Loucy (cell line): ENCODE measurements at regions not wholly inside any gene's neighbourhood (a gene's known extent, or its start where the extent isn't known, plus 50 kb on each side); places are given as distances from the start of the nearest gene placed in this dataset.

ENCODE experiments used
- H2AFZ ChIP-seq: fragments of 200-600 bp; sonication (generic); 2 replicates; pipeline ENCODE4 v1.6.0; 2016; ENCODE audit warnings: antibody characterized with exemption, mild to moderate bottlenecking, low read length, moderate library complexity
- H3F3A ChIP-seq: fragments of 200-600 bp; 2 replicates; pipeline ENCODE4 v1.6.0; 2016; ENCODE audit warnings: antibody characterized with exemption, low read depth, mild to moderate bottlenecking
- H3K27me3 ChIP-seq: fragments of 200-600 bp; sonication (generic); 2 replicates; pipeline ENCODE4 v1.6.1; 2014; ENCODE audit warnings: low read length, mild to moderate bottlenecking; ENCODE audit not compliant: insufficient read depth, poor library complexity, severe bottlenecking
- H3K36me3 ChIP-seq: fragments of 200-600 bp; sonication (generic); 2 replicates; pipeline ENCODE4 v1.6.1; 2016; ENCODE audit warnings: low read length; ENCODE audit not compliant: insufficient read depth
- H3K4me1 ChIP-seq: fragments of 200-600 bp; sonication (generic); 2 replicates; pipeline ENCODE4 v1.5.1; 2014; ENCODE audit warnings: low read length, mild to moderate bottlenecking; ENCODE audit not compliant: insufficient read depth, poor library complexity, severe bottlenecking
- H3K4me2 ChIP-seq: fragments of 200-600 bp; sonication (generic); 2 replicates; pipeline ENCODE4 v1.6.0; 2014; ENCODE audit warnings: antibody characterized with exemption, low read length, low read depth, mild to moderate bottlenecking; ENCODE audit not compliant: poor library complexity, severe bottlenecking
- H3K4me3 ChIP-seq: fragments of 200-600 bp; sonication (generic); 2 replicates; pipeline ENCODE4 v1.5.1; 2014; ENCODE audit warnings: low read length, mild to moderate bottlenecking, mixed read lengths; ENCODE audit not compliant: poor library complexity, severe bottlenecking
- H3K79me2 ChIP-seq: fragments of 200-600 bp; sonication (generic); 2 replicates; pipeline ENCODE4 v1.6.1; 2014; ENCODE audit warnings: low read length; ENCODE audit not compliant: insufficient read depth
- H3K9ac ChIP-seq: fragments of 200-600 bp; sonication (generic); 2 replicates; pipeline ENCODE4 v1.6.0; 2014; ENCODE audit warnings: mild to moderate bottlenecking, low read depth, low read length, moderate library complexity; ENCODE audit not compliant: poor library complexity, severe bottlenecking
- H3K9me2 ChIP-seq: fragments of 200-600 bp; sonication (generic); replicated peaks from 2 replicates; pipeline ENCODE4 v1.6.1; 2016; ENCODE audit warnings: low read depth, low read length, mixed read lengths
- H3K9me3 ChIP-seq: fragments of 200-600 bp; sonication (generic); 2 replicates; pipeline ENCODE4 v1.6.1; 2014; ENCODE audit warnings: mild to moderate bottlenecking, antibody characterized with exemption, low read length, low read depth; ENCODE audit not compliant: insufficient read depth
- H4K20me1 ChIP-seq: fragments of 200-600 bp; sonication (generic); 2 replicates; pipeline ENCODE4 v1.6.0; 2014; ENCODE audit warnings: antibody characterized with exemption, low read length, mild to moderate bottlenecking; ENCODE audit not compliant: insufficient read depth, poor library complexity, severe bottlenecking
- EZH2phosphoT487 ChIP-seq: fragments of 200-600 bp; IDR thresholded peaks from 2 replicates; pipeline ENCODE4 v1.6.1; 2018; ENCODE audit warnings: antibody characterized with exemption, mild to moderate bottlenecking, moderate library complexity, borderline replicate concordance
- TF ChIP-seq, protein P1 (sequence below): fragments of 200-600 bp; sonication (generic); conservative IDR thresholded peaks from 2 replicates; pipeline ENCODE4 v1.5.1; 2014; ENCODE audit warnings: mild to moderate bottlenecking, antibody characterized with exemption, low read length

DNA sequence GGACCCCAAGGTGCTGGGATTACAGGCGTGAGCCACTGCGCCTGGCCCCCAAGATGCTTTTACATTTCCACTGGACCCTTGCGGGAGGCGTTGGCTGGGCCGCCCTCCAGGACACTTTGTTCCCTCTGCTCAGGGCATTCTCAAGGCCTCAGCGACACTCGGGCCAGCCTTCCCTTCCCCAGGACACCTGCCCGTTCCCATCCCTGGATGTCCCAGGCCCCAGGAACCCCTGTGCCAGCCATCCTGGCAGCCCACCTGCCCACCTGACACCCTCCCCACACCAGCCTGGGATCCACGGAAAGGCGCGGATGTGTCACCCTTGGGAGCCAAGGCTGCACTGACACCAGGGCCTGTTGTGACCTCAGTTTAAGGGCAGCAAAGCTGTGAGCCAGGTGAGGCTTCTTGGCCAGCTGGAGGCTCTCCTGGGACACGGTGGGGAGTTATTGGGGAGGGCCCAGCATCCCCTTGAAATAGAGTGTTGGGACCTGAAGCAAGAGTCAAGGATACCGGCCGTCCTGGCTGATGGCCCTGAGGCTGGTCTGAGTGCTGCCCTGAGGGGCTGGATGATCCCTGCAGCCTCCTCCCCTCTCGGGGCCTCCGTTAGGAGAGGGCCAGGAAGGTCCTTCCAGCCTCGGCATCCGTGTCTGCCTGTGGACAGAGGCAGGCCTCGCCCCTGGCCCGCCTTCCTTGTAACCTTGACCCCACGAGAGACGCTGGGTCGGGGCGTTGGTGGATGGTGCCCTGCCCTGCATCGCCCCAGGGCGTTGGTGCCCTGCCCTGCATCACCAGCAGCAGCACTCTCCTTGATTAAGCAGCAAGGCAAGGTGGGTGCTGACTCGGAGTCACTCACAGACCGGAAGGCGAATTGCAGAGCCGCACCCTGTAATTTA lies 84.2 kb upstream of the BHLHE23 start:
- no peak for TF ChIP-seq EZH2phosphoT487
- TF ChIP-seq, protein P1, sequence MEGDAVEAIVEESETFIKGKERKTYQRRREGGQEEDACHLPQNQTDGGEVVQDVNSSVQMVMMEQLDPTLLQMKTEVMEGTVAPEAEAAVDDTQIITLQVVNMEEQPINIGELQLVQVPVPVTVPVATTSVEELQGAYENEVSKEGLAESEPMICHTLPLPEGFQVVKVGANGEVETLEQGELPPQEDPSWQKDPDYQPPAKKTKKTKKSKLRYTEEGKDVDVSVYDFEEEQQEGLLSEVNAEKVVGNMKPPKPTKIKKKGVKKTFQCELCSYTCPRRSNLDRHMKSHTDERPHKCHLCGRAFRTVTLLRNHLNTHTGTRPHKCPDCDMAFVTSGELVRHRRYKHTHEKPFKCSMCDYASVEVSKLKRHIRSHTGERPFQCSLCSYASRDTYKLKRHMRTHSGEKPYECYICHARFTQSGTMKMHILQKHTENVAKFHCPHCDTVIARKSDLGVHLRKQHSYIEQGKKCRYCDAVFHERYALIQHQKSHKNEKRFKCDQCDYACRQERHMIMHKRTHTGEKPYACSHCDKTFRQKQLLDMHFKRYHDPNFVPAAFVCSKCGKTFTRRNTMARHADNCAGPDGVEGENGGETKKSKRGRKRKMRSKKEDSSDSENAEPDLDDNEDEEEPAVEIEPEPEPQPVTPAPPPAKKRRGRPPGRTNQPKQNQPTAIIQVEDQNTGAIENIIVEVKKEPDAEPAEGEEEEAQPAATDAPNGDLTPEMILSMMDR = no peak
- H3F3A ChIP-seq = no peaks in the 10 kb centered on the region
- no peaks in the 10 kb centered on the region for H3K4me1 ChIP-seq
- H2AFZ ChIP-seq = no peak overlapping the region
- no peaks in the 10 kb centered on the region for H3K36me3 ChIP-seq
- no peaks in the 10 kb centered on the region for H3K27me3 ChIP-seq
- no peaks in the 10 kb centered on the region for H3K9me2 ChIP-seq
- no peaks in the 10 kb centered on the region for H4K20me1 ChIP-seq
- H3K4me3 ChIP-seq = no peak overlapping the region
- H3K79me2 ChIP-seq = no peaks in the 10 kb centered on the region
- no peak overlapping the region for H3K9ac ChIP-seq
- H3K4me2 ChIP-seq = no peak overlapping the region
- H3K9me3 ChIP-seq = no peaks in the 10 kb centered on the region

DNA sequence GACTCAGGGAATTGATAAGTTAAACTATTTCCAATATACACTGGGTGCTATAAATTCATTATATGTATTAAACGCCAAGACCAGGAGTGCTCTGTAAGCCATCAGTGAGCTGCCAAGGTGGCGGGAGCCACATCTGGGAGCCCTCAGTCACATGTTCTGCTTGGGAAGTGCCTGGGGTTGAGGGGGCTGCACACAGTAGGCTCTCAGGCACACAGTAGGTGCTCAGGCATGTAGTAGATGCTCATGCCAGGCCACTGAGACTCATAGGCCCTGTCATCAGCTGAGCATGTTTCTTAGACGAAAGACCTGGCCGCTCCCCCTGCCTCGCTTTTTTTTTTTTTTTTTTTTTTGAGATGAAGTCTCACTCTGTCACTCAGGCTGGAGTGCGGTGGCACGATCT lies 83.3 kb upstream of the BHLHE23 start:
- H3K4me3 ChIP-seq = no peak overlapping the region
- no peak overlapping the region for H2AFZ ChIP-seq
- no peaks in the 10 kb centered on the region for H3K79me2 ChIP-seq
- no peak overlapping the region for H3K9ac ChIP-seq
- TF ChIP-seq EZH2phosphoT487 = no peak
- TF ChIP-seq, protein P1 = no peak
- no peaks in the 10 kb centered on the region for H3K36me3 ChIP-seq
- H3F3A ChIP-seq = no peaks in the 10 kb centered on the region
- no peaks in the 10 kb centered on the region for H3K9me3 ChIP-seq
- no peaks in the 10 kb centered on the region for H3K4me1 ChIP-seq
- no peaks in the 10 kb centered on the region for H3K27me3 ChIP-seq
- H3K9me2 ChIP-seq = no peaks in the 10 kb centered on the region
- no peaks in the 10 kb centered on the region for H4K20me1 ChIP-seq
- H3K4me2 ChIP-seq = no peak overlapping the region

DNA sequence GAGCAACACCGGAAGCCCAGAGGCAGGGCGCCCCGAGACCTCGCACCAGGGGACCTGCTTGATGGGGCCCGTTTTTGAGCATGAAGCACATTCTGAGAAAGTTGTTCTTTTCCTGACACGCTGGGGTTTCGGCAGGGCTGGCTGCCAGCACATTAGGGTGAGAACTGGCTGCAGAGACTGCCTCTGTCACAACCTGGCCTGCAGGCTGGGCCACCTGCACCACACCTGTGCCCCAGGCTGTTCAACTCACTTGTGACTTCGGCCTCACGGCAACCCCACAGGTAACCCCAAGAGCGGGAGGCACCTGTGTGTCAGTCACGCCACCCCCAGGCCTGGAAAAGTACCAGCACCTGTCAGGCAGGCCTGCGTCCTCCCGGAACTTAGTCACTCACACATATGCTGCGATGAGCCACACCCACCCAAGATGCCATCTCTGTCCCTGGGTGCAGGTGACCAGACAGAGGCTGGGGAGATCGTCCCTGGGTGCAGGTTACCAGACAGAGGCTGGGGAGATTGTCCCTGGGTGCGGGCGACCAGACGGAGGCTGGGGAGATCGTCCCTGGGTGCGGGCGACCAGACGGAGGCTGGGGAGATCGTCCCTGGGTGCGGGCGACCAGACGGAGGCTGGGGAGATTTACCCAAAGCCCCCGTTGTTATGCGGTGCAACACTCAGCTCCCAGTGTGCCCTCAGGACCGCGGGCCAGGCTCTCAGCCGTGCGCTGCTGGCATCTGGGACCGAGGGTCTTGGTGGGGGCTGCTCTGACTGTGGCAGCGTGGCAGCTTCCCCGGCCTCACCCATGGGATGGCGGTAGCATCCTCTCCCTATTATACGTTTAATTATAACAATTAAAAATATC lies 82.5 kb upstream of the BHLHE23 start:
- H3K9ac ChIP-seq = no peak overlapping the region
- TF ChIP-seq, protein P1 = no peak
- no peak for TF ChIP-seq EZH2phosphoT487

More for the DNA sequence above, 82.5 kb upstream of the BHLHE23 start:
- no peak overlapping the region for H3K4me2 ChIP-seq
- no peaks in the 10 kb centered on the region for H3K27me3 ChIP-seq
- no peaks in the 10 kb centered on the region for H3K79me2 ChIP-seq
- no peak overlapping the region for H3K4me3 ChIP-seq
- no peaks in the 10 kb centered on the region for H3K9me3 ChIP-seq
- H3K36me3 ChIP-seq = no peaks in the 10 kb centered on the region
- H3F3A ChIP-seq = no peaks in the 10 kb centered on the region
- no peaks in the 10 kb centered on the region for H4K20me1 ChIP-seq
- no peak overlapping the region for H2AFZ ChIP-seq
- H3K9me2 ChIP-seq = no peaks in the 10 kb centered on the region
- no peaks in the 10 kb centered on the region for H3K4me1 ChIP-seq
